Osteoblast (primary cell): ENCODE measurements at regions not wholly inside any gene's neighbourhood (a gene's known extent, or its start where the extent isn't known, plus 50 kb on each side); places are given as distances from the start of the nearest gene placed in this dataset.

Experiments
- DNase-seq: peaks from one replicate; pipeline ENCODE4 v3.0.0; 2011; ENCODE audit warnings: low spot score, mixed read lengths; ENCODE audit not compliant: insufficient read length; ENCODE audit errors: missing footprints
- H2AFZ ChIP-seq: 2 replicates; pipeline ENCODE4 v1.6.0; 2011; ENCODE audit warnings: mild to moderate bottlenecking, low read length
- H3K27ac ChIP-seq: 2 replicates; pipeline ENCODE4 v1.5.1; 2011; ENCODE audit warnings: mild to moderate bottlenecking, low read depth, low read length, moderate library complexity
- H3K27me3 ChIP-seq: 2 replicates; pipeline ENCODE4 v1.6.0; 2012; ENCODE audit warnings: mild to moderate bottlenecking, control low read depth, inconsistent platforms, low read length, moderate library complexity; ENCODE audit not compliant: insufficient read depth
- H3K36me3 ChIP-seq: 2 replicates; pipeline ENCODE4 v1.5.1; 2011; ENCODE audit warnings: mild to moderate bottlenecking, low read length, control low read depth, moderate library complexity; ENCODE audit not compliant: insufficient read depth
- H3K4me1 ChIP-seq: 2 replicates; pipeline ENCODE4 v1.5.1; 2011; ENCODE audit warnings: mild to moderate bottlenecking, low read length, control low read depth, moderate library complexity; ENCODE audit not compliant: insufficient read depth
- H3K4me2 ChIP-seq: 2 replicates; pipeline ENCODE4 v1.6.0; 2011; ENCODE audit warnings: mild to moderate bottlenecking, low read length; ENCODE audit not compliant: insufficient read depth
- H3K4me3 ChIP-seq: fragments of 200-600 bp; sonication (generic); 3 replicates; pipeline ENCODE4 v1.5.1; 2012; ENCODE audit warnings: mild to moderate bottlenecking, low read length, inconsistent platforms; ENCODE audit not compliant: insufficient read depth
- H3K79me2 ChIP-seq: 2 replicates; pipeline ENCODE4 v1.6.0; 2012; ENCODE audit warnings: mild to moderate bottlenecking, low read length, control low read depth, inconsistent platforms; ENCODE audit not compliant: insufficient read depth
- H3K9me3 ChIP-seq: 2 replicates; pipeline ENCODE4 v1.5.1; 2011; ENCODE audit warnings: low read depth, low read length, control low read depth
- H4K20me1 ChIP-seq: 2 replicates; pipeline ENCODE4 v1.6.0; 2012; ENCODE audit warnings: mild to moderate bottlenecking, low read length, control low read depth; ENCODE audit not compliant: insufficient read depth
- TF ChIP-seq, protein P1 (sequence below): IDR thresholded peaks from 2 replicates; pipeline ENCODE4 v1.5.1; 2011; ENCODE audit warnings: mild to moderate bottlenecking, low read depth, low read length, moderate library complexity; ENCODE audit errors: extremely low read depth

DNA sequence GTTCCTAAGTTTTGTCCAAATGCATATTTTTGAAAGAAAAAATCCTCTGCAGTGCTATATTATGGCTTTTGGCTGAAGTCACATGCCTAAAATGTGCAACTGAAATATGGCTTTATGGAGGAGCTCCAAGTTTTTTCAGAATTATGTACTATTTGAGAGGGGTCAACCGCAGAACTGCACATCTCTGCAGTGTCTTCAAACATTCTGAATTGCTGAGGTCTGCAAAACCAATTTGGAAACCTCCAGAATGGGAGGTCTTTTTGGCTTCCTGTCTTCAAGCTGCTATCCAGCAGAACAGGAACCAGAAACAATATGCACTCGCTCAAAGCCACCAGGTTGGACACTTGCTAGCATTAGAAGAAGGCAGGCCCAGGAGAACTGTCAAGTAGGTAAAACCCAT is 376.0 kb upstream of the PAPPA start:
- H3K79me2 ChIP-seq = no peaks in the 10 kb centered on the region
- no peaks in the 10 kb centered on the region for H3K9me3 ChIP-seq
- H3K4me3 ChIP-seq = no peak overlapping the region
- no peaks in the 10 kb centered on the region for H3K36me3 ChIP-seq
- TF ChIP-seq, protein P1, sequence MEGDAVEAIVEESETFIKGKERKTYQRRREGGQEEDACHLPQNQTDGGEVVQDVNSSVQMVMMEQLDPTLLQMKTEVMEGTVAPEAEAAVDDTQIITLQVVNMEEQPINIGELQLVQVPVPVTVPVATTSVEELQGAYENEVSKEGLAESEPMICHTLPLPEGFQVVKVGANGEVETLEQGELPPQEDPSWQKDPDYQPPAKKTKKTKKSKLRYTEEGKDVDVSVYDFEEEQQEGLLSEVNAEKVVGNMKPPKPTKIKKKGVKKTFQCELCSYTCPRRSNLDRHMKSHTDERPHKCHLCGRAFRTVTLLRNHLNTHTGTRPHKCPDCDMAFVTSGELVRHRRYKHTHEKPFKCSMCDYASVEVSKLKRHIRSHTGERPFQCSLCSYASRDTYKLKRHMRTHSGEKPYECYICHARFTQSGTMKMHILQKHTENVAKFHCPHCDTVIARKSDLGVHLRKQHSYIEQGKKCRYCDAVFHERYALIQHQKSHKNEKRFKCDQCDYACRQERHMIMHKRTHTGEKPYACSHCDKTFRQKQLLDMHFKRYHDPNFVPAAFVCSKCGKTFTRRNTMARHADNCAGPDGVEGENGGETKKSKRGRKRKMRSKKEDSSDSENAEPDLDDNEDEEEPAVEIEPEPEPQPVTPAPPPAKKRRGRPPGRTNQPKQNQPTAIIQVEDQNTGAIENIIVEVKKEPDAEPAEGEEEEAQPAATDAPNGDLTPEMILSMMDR = no peak
- H3K4me1 ChIP-seq = no peaks in the 10 kb centered on the region
- H3K4me2 ChIP-seq = no peak overlapping the region
- H3K27me3 ChIP-seq = no peaks in the 10 kb centered on the region
- H2AFZ ChIP-seq = no peak overlapping the region
- DNase-seq = no peak
- no peak overlapping the region for H3K27ac ChIP-seq
- no peaks in the 10 kb centered on the region for H4K20me1 ChIP-seq

DNA sequence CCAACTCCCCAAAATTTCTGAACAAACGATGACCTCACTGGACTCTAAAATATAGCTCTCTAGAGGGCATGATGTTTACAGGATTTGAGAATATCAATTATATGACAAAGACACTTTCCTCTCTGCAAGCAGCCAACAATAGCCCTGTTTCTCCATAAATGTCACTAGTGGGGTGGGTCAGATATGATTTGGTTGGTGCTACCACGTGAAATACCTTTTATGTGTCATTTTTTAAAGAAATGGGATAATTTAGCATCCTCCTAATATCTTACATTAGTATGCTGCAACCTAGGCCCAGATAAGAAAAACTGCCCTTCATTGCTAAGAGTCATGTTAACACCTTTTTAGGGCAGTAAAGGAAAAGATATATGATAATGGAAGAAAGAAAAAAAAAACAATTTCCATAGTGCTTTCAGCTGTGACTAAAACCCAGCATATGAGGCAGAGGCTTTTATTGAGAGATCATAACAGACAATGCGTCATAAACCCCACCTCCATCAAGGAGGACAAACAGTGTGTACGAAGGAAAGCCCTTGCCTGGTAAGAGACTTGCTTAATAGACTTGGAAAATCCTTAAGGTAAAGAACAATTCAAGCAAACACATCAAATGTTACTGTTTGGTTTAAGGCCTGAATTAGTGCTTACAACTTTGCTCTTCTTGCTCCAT is 372.4 kb upstream of the PAPPA start:
- H3K4me2 ChIP-seq = no peak overlapping the region
- peaks cover 2% of the 10 kb centered on the region for H3K4me1 ChIP-seq
- H3K79me2 ChIP-seq = no peaks in the 10 kb centered on the region
- H3K36me3 ChIP-seq = no peaks in the 10 kb centered on the region
- H3K27me3 ChIP-seq = no peaks in the 10 kb centered on the region
- no peak overlapping the region for H3K27ac ChIP-seq
- H4K20me1 ChIP-seq = no peaks in the 10 kb centered on the region
- no peak for DNase-seq
- no peak overlapping the region for H3K4me3 ChIP-seq
- H3K9me3 ChIP-seq = no peaks in the 10 kb centered on the region
- TF ChIP-seq, protein P1 = no peak
- no peak overlapping the region for H2AFZ ChIP-seq

DNA sequence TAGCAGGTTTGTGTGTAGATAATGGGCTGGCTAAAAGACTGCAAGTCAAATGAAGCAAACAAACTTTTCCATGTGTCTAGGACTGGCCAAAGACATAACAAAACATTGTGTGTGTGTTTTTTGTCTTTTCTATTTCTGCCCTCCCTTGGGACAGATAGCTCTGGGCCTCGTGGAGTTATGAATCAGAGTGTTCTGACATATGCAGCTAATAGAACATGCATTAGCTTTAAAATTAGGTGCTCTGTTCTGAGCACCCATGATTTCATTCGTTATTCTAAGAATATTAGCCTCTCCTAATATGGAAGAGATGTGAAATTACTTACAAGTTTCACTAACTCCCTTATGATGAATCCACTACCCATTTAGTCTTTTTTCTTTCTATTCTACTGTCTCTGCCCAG is 367.3 kb upstream of the PAPPA start:
- H3K27ac ChIP-seq = no peak overlapping the region
- peaks cover 6% of the 10 kb centered on the region for H3K4me1 ChIP-seq
- no peaks in the 10 kb centered on the region for H3K36me3 ChIP-seq
- H4K20me1 ChIP-seq = no peaks in the 10 kb centered on the region
- no peaks in the 10 kb centered on the region for H3K27me3 ChIP-seq
- TF ChIP-seq, protein P1 = no peak
- DNase-seq = peak; percentile 65
- peak overlapping the region; percentile 7 for H3K4me2 ChIP-seq
- no peaks in the 10 kb centered on the region for H3K9me3 ChIP-seq
- no peak overlapping the region for H3K4me3 ChIP-seq
- H2AFZ ChIP-seq = no peak overlapping the region
- H3K79me2 ChIP-seq = no peaks in the 10 kb centered on the region

DNA sequence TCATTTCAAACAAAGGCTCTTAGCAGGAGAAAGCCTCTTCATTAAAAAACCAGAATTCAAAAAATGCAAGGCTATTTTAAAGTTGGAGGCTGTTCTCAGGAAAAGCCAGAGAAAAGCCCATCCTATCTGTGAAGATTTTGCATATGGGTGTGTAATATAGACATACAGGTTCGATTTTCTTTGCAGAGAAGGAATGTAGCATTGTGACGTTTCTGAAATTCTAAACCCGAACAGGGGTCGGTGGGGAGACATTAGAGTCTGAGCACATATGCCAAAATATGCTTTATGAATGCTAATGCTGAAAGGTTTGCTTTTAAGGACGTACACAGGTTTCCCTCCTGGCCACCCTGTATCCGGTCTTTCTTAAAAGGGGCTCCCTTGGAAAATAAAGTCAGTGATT is 363.1 kb upstream of the PAPPA start:
- H3K27ac ChIP-seq = no peak overlapping the region
- no peak overlapping the region for H3K4me3 ChIP-seq
- H2AFZ ChIP-seq = no peak overlapping the region
- H3K27me3 ChIP-seq = no peaks in the 10 kb centered on the region
- H3K36me3 ChIP-seq = no peaks in the 10 kb centered on the region
- H3K4me2 ChIP-seq = no peak overlapping the region
- peaks cover 6% of the 10 kb centered on the region for H3K4me1 ChIP-seq
- no peaks in the 10 kb centered on the region for H3K79me2 ChIP-seq
- H4K20me1 ChIP-seq = no peaks in the 10 kb centered on the region
- TF ChIP-seq, protein P1 = no peak
- no peak for DNase-seq
- no peaks in the 10 kb centered on the region for H3K9me3 ChIP-seq
